H1 (cell line): ENCODE measurements at regions not wholly inside any gene's neighbourhood (a gene's known extent, or its start where the extent isn't known, plus 50 kb on each side); places are given as distances from the start of the nearest gene placed in this dataset.

ENCODE experiments used
- CTCF ChIA-PET: fragments of 300-600 bp; sonication (Branson Sonifier 250); formaldehyde crosslinking; loops from one replicate; lab custom pipeline; 2021; ENCODE audit not compliant: partially characterized antibody; lab: Charles Lee
- POLR2A ChIA-PET: fragments of 300-600 bp; sonication (Branson Sonifier 250); formaldehyde crosslinking; loops from one replicate; lab custom pipeline; 2021; ENCODE audit warnings: inconsistent platforms; ENCODE audit not compliant: partially characterized antibody; lab: Charles Lee
- DNase-seq, 2 experiments: peaks; one replicate each; pipeline versions ENCODE4 v3.0.0 to v3.0.0-alpha.2; 2010 to 2022; ENCODE audit warnings: low spot score in 2 of 2, low read depth in 1 of 2, mixed read lengths in 1 of 2
- FAIRE-seq: peaks from 2 replicates; lab custom pipeline; 2011; peaks lifted over from hg19 to GRCh38; lab: Jason Lieb, UNC
- H2AFZ ChIP-seq: 2 replicates; pipeline ENCODE4 v1.8.1; 2012; ENCODE audit warnings: low read length, inconsistent platforms
- H2AK5ac ChIP-seq: 2 replicates; pipeline ENCODE4 v1.6.1; 2013; ENCODE audit warnings: low read depth, low read length
- H2BK120ac ChIP-seq: replicated peaks from 2 replicates; pipeline ENCODE3; 2013; ENCODE audit warnings: low read depth, low read length, inconsistent platforms
- H2BK12ac ChIP-seq: 2 replicates; pipeline ENCODE4 v1.6.1; 2013; ENCODE audit warnings: low read depth, low read length
- H2BK15ac ChIP-seq: 2 replicates; pipeline ENCODE4 v1.6.1; 2013; ENCODE audit warnings: low read length
- H2BK20ac ChIP-seq: 2 replicates; pipeline ENCODE4 v1.6.1; 2013; ENCODE audit warnings: low read length
- H2BK5ac ChIP-seq: 2 replicates; pipeline ENCODE4 v1.6.1; 2013; ENCODE audit warnings: low read depth, low read length
- H3K14ac ChIP-seq: 2 replicates; pipeline ENCODE4 v1.6.1; 2013; ENCODE audit warnings: inconsistent platforms; ENCODE audit not compliant: insufficient read length
- H3K18ac ChIP-seq: 2 replicates; pipeline ENCODE4 v1.6.1; 2013; ENCODE audit warnings: low read length; ENCODE audit errors: extremely low read depth
- H3K23ac ChIP-seq: 2 replicates; pipeline ENCODE4 v1.6.1; 2013; ENCODE audit warnings: inconsistent platforms; ENCODE audit not compliant: insufficient read length
- H3K23me2 ChIP-seq: 2 replicates; pipeline ENCODE4 v1.6.1; 2013; ENCODE audit warnings: low read depth, low read length
- H3K27ac ChIP-seq: 2 replicates; pipeline ENCODE4 v1.6.1; 2011; ENCODE audit warnings: low read depth, low read length, inconsistent platforms
- H3K27me3 ChIP-seq, 4 experiments: replicated peaks in 1 of 4; 1 replicate in 1 of 4; 2 replicates in 3 of 4; pipeline versions ENCODE4 v1.6.1 to v1.8.1; 2011 to 2013; ENCODE audit warnings: low read length in 3 of 4, mild to moderate bottlenecking in 3 of 4, inconsistent platforms in 2 of 4, mixed read lengths in 2 of 4, moderate library complexity in 1 of 4; ENCODE audit not compliant: control insufficient read depth in 3 of 4, insufficient read depth in 3 of 4; ENCODE audit errors: extremely low read depth in 1 of 4
- H3K36me3 ChIP-seq, 4 experiments: 2 replicates each; pipeline versions ENCODE4 v1.6.1 to v1.8.1; 2011 to 2013; ENCODE audit warnings: mild to moderate bottlenecking in 4 of 4, low read length in 3 of 4, moderate library complexity in 2 of 4, control low read depth in 1 of 4, inconsistent platforms in 1 of 4; ENCODE audit not compliant: insufficient read depth in 4 of 4, control insufficient read depth in 2 of 4
- H3K4ac ChIP-seq: replicated peaks from 2 replicates; pipeline ENCODE3; 2013; ENCODE audit warnings: low read length, low read depth, mixed read lengths, inconsistent platforms; ENCODE audit not compliant: insufficient read length
- H3K4me1 ChIP-seq, 4 experiments: replicated peaks in 1 of 4; 1 replicate in 1 of 4; 2 replicates in 3 of 4; pipeline versions ENCODE4 v1.6.1 to v1.8.1; 2011 to 2013; ENCODE audit warnings: low read length in 3 of 4, inconsistent platforms in 2 of 4, mixed read lengths in 1 of 4; ENCODE audit not compliant: insufficient read depth in 4 of 4, control insufficient read depth in 3 of 4
- H3K4me2 ChIP-seq, 2 experiments: 2 replicates each; pipeline versions ENCODE4 v1.6.1 to v1.8.1; 2011 to 2013; ENCODE audit warnings: low read depth in 2 of 2, low read length in 2 of 2, control low read depth in 1 of 2, inconsistent platforms in 1 of 2, mild to moderate bottlenecking in 1 of 2; ENCODE audit not compliant: insufficient read depth in 1 of 2
- H3K4me3 ChIP-seq, 4 experiments: fragments of 200-600, 300-600 bp in 1 of 4; sonication (generic), shearing (Covaris generic), sonication (Bioruptor Twin) in 1 of 4; 2 replicates each; pipeline versions ENCODE4 v1.5.1 to v1.8.1; 2011 to 2016; ENCODE audit warnings: low read length in 4 of 4, low read depth in 3 of 4, control low read depth in 2 of 4, inconsistent platforms in 2 of 4, mild to moderate bottlenecking in 2 of 4, mixed read lengths in 1 of 4, moderate library complexity in 1 of 4; ENCODE audit not compliant: insufficient read depth in 2 of 4; ENCODE audit errors: extremely low read depth in 1 of 4
- H3K56ac ChIP-seq: replicated peaks from 2 replicates; pipeline ENCODE3; 2013; ENCODE audit warnings: low read depth, mild to moderate bottlenecking, mixed read lengths, low read length, inconsistent platforms; ENCODE audit not compliant: insufficient read length
- H3K79me1 ChIP-seq: 2 replicates; pipeline ENCODE4 v1.6.1; 2013; ENCODE audit warnings: low read depth, low read length, control low read depth
- H3K79me2 ChIP-seq, 2 experiments: 2 replicates each; pipeline versions ENCODE4 v1.6.1 to v1.8.1; 2012 to 2013; ENCODE audit warnings: low read length in 2 of 2, mild to moderate bottlenecking in 2 of 2, inconsistent platforms in 1 of 2; ENCODE audit not compliant: insufficient read depth in 2 of 2, control insufficient read depth in 1 of 2
- H3K9ac ChIP-seq, 4 experiments: replicated peaks in 1 of 4; 1 replicate in 1 of 4; 2 replicates in 3 of 4; pipeline versions ENCODE4 v1.6.1 to v1.8.1; 2011 to 2013; ENCODE audit warnings: low read depth in 3 of 4, low read length in 3 of 4, control low read depth in 2 of 4, mild to moderate bottlenecking in 2 of 4, moderate library complexity in 2 of 4, inconsistent platforms in 1 of 4; ENCODE audit errors: extremely low read depth in 1 of 4
- H3K9me3 ChIP-seq, 2 experiments: 2 replicates each; pipeline versions ENCODE4 v1.6.1 to v1.8.1; 2012 to 2013; ENCODE audit warnings: mild to moderate bottlenecking in 2 of 2, moderate library complexity in 2 of 2, control low read depth in 1 of 2, inconsistent platforms in 1 of 2, low read depth in 1 of 2, low read length in 1 of 2, mixed read lengths in 1 of 2; ENCODE audit not compliant: insufficient read depth in 2 of 2
- H4K20me1 ChIP-seq, 2 experiments: replicated peaks in 1 of 2; 2 replicates each; pipeline versions ENCODE3 to v1.8.1; 2011 to 2013; ENCODE audit warnings: inconsistent platforms in 2 of 2, low read length in 2 of 2, mild to moderate bottlenecking in 1 of 2; ENCODE audit not compliant: insufficient read depth in 2 of 2, control insufficient read depth in 1 of 2
- H4K5ac ChIP-seq: 2 replicates; pipeline ENCODE4 v1.6.1; 2013; ENCODE audit warnings: low read length, low read depth, mixed read lengths, inconsistent platforms; ENCODE audit not compliant: insufficient read length
- H4K8ac ChIP-seq: 2 replicates; pipeline ENCODE4 v1.8.0; 2013; ENCODE audit warnings: mild to moderate bottlenecking, moderate library complexity, low read length, inconsistent platforms; ENCODE audit not compliant: insufficient read depth; ENCODE audit errors: extremely low read depth
- H4K91ac ChIP-seq: replicated peaks from 2 replicates; pipeline ENCODE3; 2013; ENCODE audit warnings: low read length, mixed read lengths, inconsistent platforms; ENCODE audit not compliant: insufficient read length
- CBX8 ChIP-seq: fragments of 300-800, 300-1000 bp; sonication (generic); IDR thresholded peaks from 2 replicates; pipeline ENCODE4 v1.7.1; 2016; ENCODE audit warnings: low read depth, low read length, borderline replicate concordance
- CHD1 ChIP-seq: IDR thresholded peaks from 2 replicates; pipeline ENCODE4 v1.6.1; 2012; ENCODE audit warnings: low read depth, low read length, improper control_type of control experiment
- RNF2 ChIP-seq: fragments of 200-900, 300-1000 bp; sonication (generic); IDR thresholded peaks from 2 replicates; pipeline ENCODE4 v1.7.1; 2016; ENCODE audit warnings: borderline replicate concordance, low read depth, mild to moderate bottlenecking, antibody characterized with exemption, low read length; ENCODE audit not compliant: poor library complexity, severe bottlenecking; ENCODE audit errors: missing control alignments
- SAP30 ChIP-seq: fragments of 300-600 bp; sonication (generic); IDR thresholded peaks from 2 replicates; pipeline ENCODE4 v1.7.1; 2012; ENCODE audit warnings: low read length, moderate library complexity, mild to moderate bottlenecking, inconsistent platforms; ENCODE audit not compliant: insufficient read depth, insufficient replicate concordance
- SIRT6 ChIP-seq: IDR thresholded peaks from one replicate; pipeline ENCODE4 v1.7.1; 2012; ENCODE audit warnings: low read length, inconsistent platforms
- WGBS, 2 experiments: shearing (Covaris generic) in 1 of 2; methylation state at CpG; one replicate each; pipeline versions ENCODE4 v1.1.6 to v1.1.7; 2013 to 2015; ENCODE audit warnings: low lambda C conversion rate in 2 of 2, mixed read lengths in 2 of 2, inconsistent platforms in 1 of 2, low coverage in 1 of 2, missing lambda C conversion rate in 1 of 2; ENCODE audit not compliant: insufficient replicate concordance in 2 of 2, insufficient coverage in 1 of 2, insufficient read length in 1 of 2; ENCODE audit errors: extremely low coverage in 1 of 2, missing lambda C conversion rate in 1 of 2; 5-methylcytosine and 5-hydroxymethylcytosine counted together

- H3K4me1 ChIP-seq, result no peaks in the 10 kb centered on the region
- H2BK12ac ChIP-seq, result no peak overlapping the region
- FAIRE-seq, result no peak
- no peak overlapping the region for H3K56ac ChIP-seq
- H3K9me3 ChIP-seq, result peaks cover 5 to 11% of the 10 kb centered on the region in 2 experiments; a peak in 3 of 4 replicates
- H2BK5ac ChIP-seq, result no peak overlapping the region
- no peak overlapping the region for H4K91ac ChIP-seq
- H3K23ac ChIP-seq, result no peak overlapping the region
- H3K23me2 ChIP-seq, result no peaks in the 10 kb centered on the region
- H4K8ac ChIP-seq, result no peak overlapping the region
- H2AFZ ChIP-seq, result no peak overlapping the region
- H3K14ac ChIP-seq, result no peak overlapping the region
- POLR2A ChIA-PET, result no interaction called here
- no peak overlapping the region for H3K18ac ChIP-seq
- no peak overlapping the region for H2AK5ac ChIP-seq
- no peak for DNase-seq
- no peak for TF ChIP-seq CHD1
- no peak for TF ChIP-seq CBX8
- TF ChIP-seq SIRT6, result no peak
- no peak for TF ChIP-seq RNF2
- TF ChIP-seq SAP30, result no peak
- TF ChIP-seq, all 59 proteins: peak for 0
- Histone ChIP-seq H3K79me2 (no peaks in the 10 kb centered on the region), H3K27ac (no peak overlapping the region), H2BK120ac (no peak overlapping the region), H2BK20ac (no peak overlapping the region), H4K20me1 (no peaks in the 10 kb centered on the region), H4K5ac (no peak overlapping the region), H3K9ac (no peak overlapping the region), H3K4me2 (no peak overlapping the region), H3K4me3 (no peak overlapping the region), H3K79me1 (no peaks in the 10 kb centered on the region), H3K36me3 (no peaks in the 10 kb centered on the region), H3K4ac (no peak overlapping the region), H2BK15ac (no peak overlapping the region), H3K27me3 (no peaks in the 10 kb centered on the region)
- WGBS, 2 experiments, result 88% methylated on average over 10 of the region's 10 CpGs; no CpG with 5 or more reads in 1 of the 2 experiments
- CTCF ChIA-PET, result no interaction called here
Observed at GRCh38 chr13:47796816-47797215, 204.3 kb downstream of the SUCLA2 start.
